CD4-positive, alpha-beta T cell (primary cell): ENCODE measurements at regions not wholly inside any gene's neighbourhood (a gene's known extent, or its start where the extent isn't known, plus 50 kb on each side); places are given as distances from the start of the nearest gene placed in this dataset.

Experiments
- ATAC-seq: fragments of 200-7000 bp; cut with Tn5 transposase; one replicate; pipeline ENCODE4 v1.10.0; 2022; ENCODE audit warnings: mild to moderate bottlenecking; ENCODE audit not compliant: poor library complexity
- CTCF ChIA-PET: fragments of 350-600 bp; sonication (Branson Sonifier 250); formaldehyde crosslinking; loops from one replicate; lab custom pipeline; 2021; ENCODE audit warnings: antibody characterized with exemption, inconsistent platforms; lab: Charles Lee
- POLR2A ChIA-PET: fragments of 350-600 bp; sonication (Branson Sonifier 250); formaldehyde crosslinking; loops from one replicate; lab custom pipeline; 2021; ENCODE audit warnings: antibody characterized with exemption, inconsistent platforms; lab: Charles Lee
- DNase-seq, 14 experiments: peaks; one replicate each; pipeline ENCODE4 v3.0.0-alpha.2; 2013 to 2020; ENCODE audit warnings: mixed read lengths in 2 of 14
- H3K27ac ChIP-seq, 2 donors: one replicate each; pipeline versions ENCODE4 v1.5.1 to v1.7.0; 2013; ENCODE audit warnings: low read length in 2 of 2, low read depth in 1 of 2, mild to moderate bottlenecking in 1 of 2
- H3K27me3 ChIP-seq, 2 experiments: 1 replicate in 1 of 2; 2 replicates in 1 of 2; pipeline versions ENCODE4 v1.6.1 to v1.7.0; 2013; ENCODE audit warnings: low read length in 2 of 2, control low read depth in 1 of 2, mild to moderate bottlenecking in 1 of 2, moderate library complexity in 1 of 2; ENCODE audit not compliant: insufficient read depth in 2 of 2, control insufficient read depth in 1 of 2
- H3K36me3 ChIP-seq: one replicate; pipeline ENCODE4 v1.6.1; 2013; ENCODE audit warnings: low read length, control low read depth; ENCODE audit not compliant: insufficient read depth
- H3K4me1 ChIP-seq: one replicate; pipeline ENCODE4 v1.6.1; 2013; ENCODE audit warnings: low read length, control low read depth; ENCODE audit not compliant: insufficient read depth
- H3K4me3 ChIP-seq: one replicate; pipeline ENCODE4 v1.5.1; 2013; ENCODE audit warnings: mild to moderate bottlenecking, low read length, moderate library complexity
- H3K9me3 ChIP-seq, 2 experiments: 1 replicate in 1 of 2; 2 replicates in 1 of 2; pipeline versions ENCODE4 v1.6.1 to v1.7.0; 2013; ENCODE audit warnings: low read length in 2 of 2, mild to moderate bottlenecking in 2 of 2, control low read depth in 1 of 2, moderate library complexity in 1 of 2; ENCODE audit not compliant: control insufficient read depth in 1 of 2, insufficient read depth in 1 of 2
- H3K27ac Mint-ChIP-seq: one replicate; pipeline ENCODE4 v1.8.0; 2020; ENCODE audit warnings: mixed read lengths
- H3K27me3 Mint-ChIP-seq: one replicate; pipeline ENCODE4 v1.8.0; 2021; ENCODE audit warnings: mixed read lengths
- H3K36me3 Mint-ChIP-seq: one replicate; pipeline ENCODE4 v1.8.0; 2021; ENCODE audit warnings: low read depth, mixed read lengths
- H3K4me1 Mint-ChIP-seq: one replicate; pipeline ENCODE4 v1.8.0; 2021; ENCODE audit warnings: low read depth, mixed read lengths
- H3K4me3 Mint-ChIP-seq: one replicate; pipeline ENCODE4 v1.8.0; 2020; ENCODE audit warnings: mild to moderate bottlenecking, mixed read lengths
- H3K9me3 Mint-ChIP-seq: one replicate; pipeline ENCODE4 v1.8.0; 2020; ENCODE audit warnings: mixed read lengths
- intact Hi-C, 2 experiments: fragments of 100-400 bp; cut with DNase I in 1 of 2; cut with micrococcal nuclease in 1 of 2; formaldehyde crosslinking; loops; one replicate each; pipeline versions ENCODE4 v1.15.1 to v1.9.0; 2023 to 2025; cut with DNase I, micrococcal nuclease
- TF ChIP-seq, protein P1 (sequence below): fragments of 200-600 bp; IDR thresholded peaks from one replicate; pipeline ENCODE4 v1.8.0; 2022; ENCODE audit warnings: antibody characterized with exemption, mild to moderate bottlenecking

- no peaks in the 10 kb centered on the region for H3K9me3 ChIP-seq
- POLR2A ChIA-PET, result no interaction called here
- TF ChIP-seq, protein P1, sequence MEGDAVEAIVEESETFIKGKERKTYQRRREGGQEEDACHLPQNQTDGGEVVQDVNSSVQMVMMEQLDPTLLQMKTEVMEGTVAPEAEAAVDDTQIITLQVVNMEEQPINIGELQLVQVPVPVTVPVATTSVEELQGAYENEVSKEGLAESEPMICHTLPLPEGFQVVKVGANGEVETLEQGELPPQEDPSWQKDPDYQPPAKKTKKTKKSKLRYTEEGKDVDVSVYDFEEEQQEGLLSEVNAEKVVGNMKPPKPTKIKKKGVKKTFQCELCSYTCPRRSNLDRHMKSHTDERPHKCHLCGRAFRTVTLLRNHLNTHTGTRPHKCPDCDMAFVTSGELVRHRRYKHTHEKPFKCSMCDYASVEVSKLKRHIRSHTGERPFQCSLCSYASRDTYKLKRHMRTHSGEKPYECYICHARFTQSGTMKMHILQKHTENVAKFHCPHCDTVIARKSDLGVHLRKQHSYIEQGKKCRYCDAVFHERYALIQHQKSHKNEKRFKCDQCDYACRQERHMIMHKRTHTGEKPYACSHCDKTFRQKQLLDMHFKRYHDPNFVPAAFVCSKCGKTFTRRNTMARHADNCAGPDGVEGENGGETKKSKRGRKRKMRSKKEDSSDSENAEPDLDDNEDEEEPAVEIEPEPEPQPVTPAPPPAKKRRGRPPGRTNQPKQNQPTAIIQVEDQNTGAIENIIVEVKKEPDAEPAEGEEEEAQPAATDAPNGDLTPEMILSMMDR, result no peak
- intact Hi-C loops, result no loop called here
- no peak overlapping the region for H3K27ac ChIP-seq
- no peaks in the 10 kb centered on the region for H3K36me3 Mint-ChIP-seq
- no peaks in the 10 kb centered on the region for H3K27me3 Mint-ChIP-seq
- no peak overlapping the region for H3K4me3 ChIP-seq
- no peaks in the 10 kb centered on the region for H3K27me3 ChIP-seq
- no peaks in the 10 kb centered on the region for H3K4me1 Mint-ChIP-seq
- DNase-seq (no peak), ATAC-seq (no peak)
- no peaks in the 10 kb centered on the region for H3K4me1 ChIP-seq
- no peaks in the 10 kb centered on the region for H3K36me3 ChIP-seq
- H3K4me3 Mint-ChIP-seq, result no peak overlapping the region
- H3K27ac Mint-ChIP-seq, result no peak overlapping the region
- CTCF ChIA-PET, result no interaction called here
- peaks cover 14% of the 10 kb centered on the region for H3K9me3 Mint-ChIP-seq
Observed at GRCh38 chr18:41096504-41096903, 858.5 kb upstream of the PIK3C3 start.

DNA sequence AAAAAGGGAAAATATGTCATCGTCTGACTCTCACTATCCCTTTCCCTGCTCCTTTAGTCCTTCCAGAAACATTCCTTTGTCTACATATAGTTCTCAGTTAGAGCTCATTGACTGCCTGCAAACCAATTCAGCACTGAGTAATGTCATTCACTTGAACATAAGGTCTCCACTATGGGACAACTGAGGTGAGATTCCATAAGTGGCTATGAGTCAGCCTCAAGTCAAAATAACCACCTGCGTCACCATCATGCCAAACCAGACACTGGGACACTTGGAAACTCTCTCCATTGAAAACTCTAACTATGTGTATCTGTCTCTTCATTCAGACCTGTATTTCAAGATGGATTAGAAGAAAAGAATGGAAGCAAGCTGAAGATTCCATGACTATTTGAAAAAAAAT is 878.0 kb upstream of the PIK3C3 start:
- Histone ChIP-seq H3K4me3 (no peak overlapping the region), H3K4me1 (no peaks in the 10 kb centered on the region), H3K27ac (no peak overlapping the region), H3K27me3 (no peaks in the 10 kb centered on the region), H3K36me3 (no peaks in the 10 kb centered on the region), H3K9me3 (peaks cover 4% of the 10 kb centered on the region in 2 experiments)
- no peaks in the 10 kb centered on the region for H3K36me3 Mint-ChIP-seq
- H3K27ac Mint-ChIP-seq, result no peak overlapping the region
- POLR2A ChIA-PET, result no interaction called here
- H3K27me3 Mint-ChIP-seq, result no peaks in the 10 kb centered on the region
- CTCF ChIA-PET, result no interaction called here
- intact Hi-C loops, result no loop called here
- H3K4me1 Mint-ChIP-seq, result no peaks in the 10 kb centered on the region
- ATAC-seq, result no peak
- TF ChIP-seq, protein P1, result no peak
- no peak for DNase-seq
- H3K9me3 Mint-ChIP-seq, result peaks cover 20% of the 10 kb centered on the region
- no peak overlapping the region for H3K4me3 Mint-ChIP-seq

GRCh38 chr18:41075212-41075611 is 879.8 kb upstream of the PIK3C3 start:
- Histone ChIP-seq H3K36me3 (no peaks in the 10 kb centered on the region), H3K4me3 (no peak overlapping the region), H3K27ac (no peak overlapping the region), H3K9me3 (peaks cover 4% of the 10 kb centered on the region in 2 experiments), H3K4me1 (no peaks in the 10 kb centered on the region), H3K27me3 (no peaks in the 10 kb centered on the region)
- Mint-ChIP-seq H3K4me3 (no peak overlapping the region), H3K9me3 (peaks cover 13% of the 10 kb centered on the region), H3K27me3 (no peaks in the 10 kb centered on the region), H3K36me3 (no peaks in the 10 kb centered on the region), H3K4me1 (no peaks in the 10 kb centered on the region), H3K27ac (no peak overlapping the region)
- TF ChIP-seq, protein P1, result no peak
- intact Hi-C loops, result no loop called here
- CTCF ChIA-PET, result no interaction called here
- DNase-seq (no peak), ATAC-seq (no peak)
- POLR2A ChIA-PET, result no interaction called here
